ENCODE measurements at regions not wholly inside any gene's neighbourhood (a gene's known extent, or its start where the extent isn't known, plus 50 kb on each side); places are given as distances from the start of the nearest gene placed in this dataset.

- TF ChIP-seq CTCF (IDR thresholded peaks at IDR 0.05) (no peak), ELK1 (IDR thresholded peaks at IDR 0.05; ENCODE audit: low read depth, low read length) (no peak), TP53 (CRISPR knock-in tag; IDR thresholded peaks at IDR 0.05) (no peak), ZFP36 (IDR thresholded peaks at IDR 0.05; ENCODE audit: borderline replicate concordance, partially characterized antibody) (no peak), POLR2A (IDR thresholded peaks at IDR 0.05; ENCODE audit: low read length) (no peak), EP300 (IDR thresholded peaks at IDR 0.05) (no peak), JUNB (IDR thresholded peaks at IDR 0.05) (no peak), MAFK (IDR thresholded peaks at IDR 0.05; ENCODE audit: partially characterized antibody) (no peak), NPAS2 (CRISPR knock-in tag; IDR thresholded peaks at IDR 0.05; ENCODE audit: borderline replicate concordance) (no peak), KDM5A (IDR thresholded peaks at IDR 0.05) (no peak)
- TF ChIP-seq, protein P1, sequence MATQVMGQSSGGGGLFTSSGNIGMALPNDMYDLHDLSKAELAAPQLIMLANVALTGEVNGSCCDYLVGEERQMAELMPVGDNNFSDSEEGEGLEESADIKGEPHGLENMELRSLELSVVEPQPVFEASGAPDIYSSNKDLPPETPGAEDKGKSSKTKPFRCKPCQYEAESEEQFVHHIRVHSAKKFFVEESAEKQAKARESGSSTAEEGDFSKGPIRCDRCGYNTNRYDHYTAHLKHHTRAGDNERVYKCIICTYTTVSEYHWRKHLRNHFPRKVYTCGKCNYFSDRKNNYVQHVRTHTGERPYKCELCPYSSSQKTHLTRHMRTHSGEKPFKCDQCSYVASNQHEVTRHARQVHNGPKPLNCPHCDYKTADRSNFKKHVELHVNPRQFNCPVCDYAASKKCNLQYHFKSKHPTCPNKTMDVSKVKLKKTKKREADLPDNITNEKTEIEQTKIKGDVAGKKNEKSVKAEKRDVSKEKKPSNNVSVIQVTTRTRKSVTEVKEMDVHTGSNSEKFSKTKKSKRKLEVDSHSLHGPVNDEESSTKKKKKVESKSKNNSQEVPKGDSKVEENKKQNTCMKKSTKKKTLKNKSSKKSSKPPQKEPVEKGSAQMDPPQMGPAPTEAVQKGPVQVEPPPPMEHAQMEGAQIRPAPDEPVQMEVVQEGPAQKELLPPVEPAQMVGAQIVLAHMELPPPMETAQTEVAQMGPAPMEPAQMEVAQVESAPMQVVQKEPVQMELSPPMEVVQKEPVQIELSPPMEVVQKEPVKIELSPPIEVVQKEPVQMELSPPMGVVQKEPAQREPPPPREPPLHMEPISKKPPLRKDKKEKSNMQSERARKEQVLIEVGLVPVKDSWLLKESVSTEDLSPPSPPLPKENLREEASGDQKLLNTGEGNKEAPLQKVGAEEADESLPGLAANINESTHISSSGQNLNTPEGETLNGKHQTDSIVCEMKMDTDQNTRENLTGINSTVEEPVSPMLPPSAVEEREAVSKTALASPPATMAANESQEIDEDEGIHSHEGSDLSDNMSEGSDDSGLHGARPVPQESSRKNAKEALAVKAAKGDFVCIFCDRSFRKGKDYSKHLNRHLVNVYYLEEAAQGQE (IDR thresholded peaks at IDR 0.05), result no peak
Measured at GRCh38 chr5:39502704-39503103, 77.9 kb upstream of the DAB2 start.
